ENCODE measurements at regions not wholly inside any gene's neighbourhood (a gene's known extent, or its start where the extent isn't known, plus 50 kb on each side); places are given as distances from the start of the nearest gene placed in this dataset.

GRCh38 chr1:55413286-55413685, 198.1 kb upstream of the USP24 start:
- no peaks in the 10 kb centered on the region for H3K27me3 ChIP-seq (replicated peaks in 1 of 4; ENCODE audit: control insufficient read depth in 3 of 4, extremely low read depth in 1 of 4, insufficient read depth in 3 of 4, low read length in 3 of 4)
- no peaks in the 10 kb centered on the region for H3K36me3 ChIP-seq (ENCODE audit: control insufficient read depth in 2 of 4, insufficient read depth in 4 of 4, low read length in 3 of 4)
- no peak overlapping the region for H2BK5ac ChIP-seq (ENCODE audit: low read depth, low read length)
- H3K23ac ChIP-seq (ENCODE audit: insufficient read length), result no peak overlapping the region
- no peak overlapping the region for H3K9ac ChIP-seq (replicated peaks in 1 of 4; ENCODE audit: extremely low read depth in 1 of 4, low read depth in 3 of 4, low read length in 3 of 4)
- FAIRE-seq, result no peak
- H3K79me1 ChIP-seq (ENCODE audit: low read depth, low read length), result no peaks in the 10 kb centered on the region
- ChIA-PET CTCF (ENCODE audit: partially characterized antibody) (no interaction called here), POLR2A (ENCODE audit: partially characterized antibody) (no interaction called here)
- no peak overlapping the region for H3K18ac ChIP-seq (ENCODE audit: extremely low read depth, low read length)
- no peak overlapping the region for H3K4me3 ChIP-seq (ENCODE audit: extremely low read depth in 1 of 4, insufficient read depth in 2 of 4, low read depth in 3 of 4, low read length in 4 of 4)
- H3K27ac ChIP-seq (ENCODE audit: low read depth, low read length), result no peak overlapping the region
- H2BK12ac ChIP-seq (ENCODE audit: low read depth, low read length), result no peak overlapping the region
- no peak for DNase-seq (ENCODE audit: low read depth in 1 of 2, low spot score in 2 of 2)
- H2AFZ ChIP-seq (ENCODE audit: low read length), result no peak overlapping the region
- H3K9me3 ChIP-seq (ENCODE audit: insufficient read depth in 2 of 2, low read depth in 1 of 2, low read length in 1 of 2), result peaks cover 0 to 6% of the 10 kb centered on the region in 2 experiments; a peak in 1 of 4 replicates
- no peak overlapping the region for H2AK5ac ChIP-seq (ENCODE audit: low read depth, low read length)
- H4K91ac ChIP-seq (replicated peaks; ENCODE audit: insufficient read length, low read length), result no peak overlapping the region
- H3K4me2 ChIP-seq (ENCODE audit: insufficient read depth in 1 of 2, low read depth in 2 of 2, low read length in 2 of 2), result no peak overlapping the region
- no peaks in the 10 kb centered on the region for H3K79me2 ChIP-seq (ENCODE audit: control insufficient read depth in 1 of 2, insufficient read depth in 2 of 2, low read length in 2 of 2)
- TF ChIP-seq RNF2 (IDR thresholded peaks at IDR 0.05; ENCODE audit: borderline replicate concordance, low read depth, low read length, missing control alignments, poor library complexity, severe bottlenecking) (no peak), RAD21 (IDR thresholded peaks at IDR 0.05 in 1 of 2, conservative IDR thresholded peaks at IDR 0.05 in 1 of 2; ENCODE audit: low read depth in 2 of 2, low read length in 2 of 2) (no peak)
- H3K56ac ChIP-seq (replicated peaks; ENCODE audit: insufficient read length, low read depth, low read length), result no peak overlapping the region
- H4K20me1 ChIP-seq (replicated peaks in 1 of 2; ENCODE audit: control insufficient read depth in 1 of 2, insufficient read depth in 2 of 2, low read length in 2 of 2), result no peaks in the 10 kb centered on the region
- no peak overlapping the region for H4K5ac ChIP-seq (ENCODE audit: insufficient read length, low read depth, low read length)
- H2BK15ac ChIP-seq (ENCODE audit: low read length), result no peak overlapping the region
- no peaks in the 10 kb centered on the region for H3K23me2 ChIP-seq (ENCODE audit: low read depth, low read length)
- H4K8ac ChIP-seq (ENCODE audit: extremely low read depth, insufficient read depth, low read length), result no peak overlapping the region
- H3K14ac ChIP-seq (ENCODE audit: insufficient read length), result no peak overlapping the region
- no peak overlapping the region for H3K4ac ChIP-seq (replicated peaks; ENCODE audit: insufficient read length, low read depth, low read length)
- no peak overlapping the region for H2BK20ac ChIP-seq (ENCODE audit: low read length)
- H3K4me1 ChIP-seq (replicated peaks in 1 of 4; ENCODE audit: control insufficient read depth in 3 of 4, insufficient read depth in 4 of 4, low read length in 3 of 4), result no peaks in the 10 kb centered on the region
- H2BK120ac ChIP-seq (replicated peaks; ENCODE audit: low read depth, low read length), result no peak overlapping the region
